Adrenal gland (tissue), 9 donors: ENCODE measurements at regions not wholly inside any gene's neighbourhood (a gene's known extent, or its start where the extent isn't known, plus 50 kb on each side); places are given as distances from the start of the nearest gene placed in this dataset.

Experiments used
- DNase-seq, 7 donors: peaks; one replicate each; pipeline ENCODE4 v3.0.0-alpha.2; 2019 to 2020
- H3K27ac ChIP-seq, 5 donors: fragments of 200-600 bp; sonication (generic) in 4 of 5; 1 replicate in 3 of 5; 2 replicates in 2 of 5; pipeline versions ENCODE4 v1.5.1 to v1.8.0; 2016 to 2020; ENCODE audit warnings: mild to moderate bottlenecking in 1 of 5
- H3K27me3 ChIP-seq: fragments of 200-600 bp; 2 replicates; pipeline ENCODE4 v1.8.0; 2021
- H3K36me3 ChIP-seq, 2 donors: fragments of 200-600 bp; replicated peaks in 1 of 2; 1 replicate in 1 of 2; 2 replicates in 1 of 2; pipeline versions ENCODE4 v1.5.1 to v1.8.0; 2018 to 2022
- H3K4me1 ChIP-seq, 2 donors: fragments of 200-600 bp; replicated peaks in 1 of 2; 1 replicate in 1 of 2; 2 replicates in 1 of 2; pipeline versions ENCODE4 v1.5.1 to v1.8.0; 2018 to 2021
- H3K4me3 ChIP-seq, 4 donors: fragments of 200-600 bp; sonication (generic) in 3 of 4; one replicate each; pipeline ENCODE4 v1.5.1; 2016 to 2018
- H3K9me3 ChIP-seq, 3 donors: fragments of 200-600 bp; sonication (generic) in 1 of 3; replicated peaks in 1 of 3; 1 replicate in 2 of 3; 2 replicates in 1 of 3; pipeline versions ENCODE4 v1.5.1 to v1.8.0; 2016 to 2021
- CTCF ChIP-seq, 6 experiments: fragments of 450-650 bp in 4 of 6; fragments of 200-600 bp in 2 of 6; sonication (generic) in 1 of 6; IDR thresholded peaks; 1 replicate in 5 of 6; 2 replicates in 1 of 6; pipeline versions ENCODE4 v1.5.1 to v1.8.0; 2016 to 2021; ENCODE audit warnings: antibody characterized with exemption in 6 of 6, mild to moderate bottlenecking in 2 of 6, moderate library complexity in 1 of 6
- POLR2A ChIP-seq, 2 donors: fragments of 450-650 bp; IDR thresholded peaks; one replicate each; pipeline ENCODE4 v1.6.1; 2017; ENCODE audit warnings: antibody characterized with exemption in 2 of 2, mild to moderate bottlenecking in 2 of 2, moderate library complexity in 1 of 2
- WGBS, 4 donors: extraction: QIAGEN DNeasy Blood & Tissue Kit in 2 of 4; methylation state at CpG; one replicate each; pipeline versions ENCODE4 v1.1.5 to v1.1.7; 2013 to 2017; 5-methylcytosine and 5-hydroxymethylcytosine counted together
- intact Hi-C, 2 donors: fragments of 100-400 bp; cut with DNase I; formaldehyde crosslinking; loops; one replicate each; pipeline versions ENCODE4 v1.14.1 to v1.15.0; 2022 to 2023
- donor health status: healthy with polysubstance abuse.
- donor health status: Bipolar disorder and iron deficiency.
- donor health status: DM: yes; HTN: yes; CAD: no.
- donor health status: DM: no; HTN: no; CAD: no.
- donor health status: DM: no; HTN: no; CAD: no.

- intact Hi-C loops, result no loop called here
- Histone ChIP-seq H3K9me3 (no peaks in the 10 kb centered on the region), H3K36me3 (no peaks in the 10 kb centered on the region), H3K4me3 (no peak overlapping the region), H3K27me3 (no peaks in the 10 kb centered on the region), H3K27ac (no peak overlapping the region), H3K4me1 (no peaks in the 10 kb centered on the region)
- DNase-seq, result no peak
- TF ChIP-seq POLR2A (IDR thresholded peaks at IDR 0.05), result no peak
- no peak for TF ChIP-seq CTCF (IDR thresholded peaks at IDR 0.05)
Measured at GRCh38 chr17:14434506-14434905, 133.6 kb downstream of the HS3ST3B1 start.

GRCh38 chr17:14432079-14432478 lies 131.2 kb downstream of the HS3ST3B1 start:
- H3K27ac ChIP-seq, result no peak overlapping the region
- H3K4me3 ChIP-seq, result no peak overlapping the region
- WGBS, 4 donors, result 70 to 87% (median 75%) methylated on average over 2 of the region's 2 CpGs
- no peaks in the 10 kb centered on the region for H3K4me1 ChIP-seq
- H3K27me3 ChIP-seq, result no peaks in the 10 kb centered on the region
- intact Hi-C loops, result no loop called here
- TF ChIP-seq CTCF (IDR thresholded peaks at IDR 0.05), result no peak
- no peak for TF ChIP-seq POLR2A (IDR thresholded peaks at IDR 0.05)
- no peaks in the 10 kb centered on the region for H3K9me3 ChIP-seq
- no peaks in the 10 kb centered on the region for H3K36me3 ChIP-seq
- no peak for DNase-seq

GRCh38 chr17:14429084-14429483 lies 128.2 kb downstream of the HS3ST3B1 start:
- Histone ChIP-seq H3K4me1 (no peaks in the 10 kb centered on the region), H3K27me3 (no peaks in the 10 kb centered on the region), H3K4me3 (no peak overlapping the region), H3K27ac (no peak overlapping the region), H3K36me3 (no peaks in the 10 kb centered on the region), H3K9me3 (no peaks in the 10 kb centered on the region)
- DNase-seq, result no peak
- no peak for TF ChIP-seq POLR2A (IDR thresholded peaks at IDR 0.05)
- no peak for TF ChIP-seq CTCF (IDR thresholded peaks at IDR 0.05)
- WGBS, 4 donors, result 65 to 90% (median 77%) methylated on average over 2 of the region's 2 CpGs
- intact Hi-C loops, result no loop called here

- WGBS, 4 donors, result 17 to 30% (median 24%) methylated on average over 1 of the region's 1 CpG
- H3K9me3 ChIP-seq, result no peaks in the 10 kb centered on the region
- H3K27ac ChIP-seq, result no peak overlapping the region
- no peak for TF ChIP-seq POLR2A (IDR thresholded peaks at IDR 0.05)
- no peak for TF ChIP-seq CTCF (IDR thresholded peaks at IDR 0.05)
- intact Hi-C loops, result no loop called here
- H3K36me3 ChIP-seq, result no peaks in the 10 kb centered on the region
- no peaks in the 10 kb centered on the region for H3K4me1 ChIP-seq
- DNase-seq, result no peak
- H3K27me3 ChIP-seq, result no peaks in the 10 kb centered on the region
- H3K4me3 ChIP-seq, result no peak overlapping the region
Measured at GRCh38 chr17:14428648-14429029, 127.8 kb downstream of the HS3ST3B1 start.
